ENCODE measurements at regions not wholly inside any gene's neighbourhood (a gene's known extent, or its start where the extent isn't known, plus 50 kb on each side); places are given as distances from the start of the nearest gene placed in this dataset.

DNA sequence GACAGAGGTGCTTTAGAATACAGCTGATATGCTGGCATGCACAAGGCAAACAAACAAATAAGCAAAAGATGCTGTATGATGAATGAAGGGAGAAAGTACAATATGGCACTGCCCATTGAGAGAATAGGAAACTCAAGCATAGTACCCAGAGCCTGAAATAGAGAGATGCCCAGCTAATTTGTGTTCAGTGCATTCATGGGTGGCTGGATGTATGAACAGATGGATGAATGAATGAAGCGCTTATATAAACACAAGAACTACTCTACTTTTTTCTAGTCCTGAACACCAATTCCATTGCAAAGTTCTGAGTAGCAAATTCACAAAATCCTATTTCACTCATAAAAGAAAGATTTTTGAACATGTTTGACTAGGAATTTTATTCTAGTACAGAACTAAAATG is 756.3 kb downstream of the SATB2 start:
- TF ChIP-seq POLR2AphosphoS5 (IDR thresholded peaks at IDR 0.05; ENCODE audit: insufficient read depth, low read depth, low read length) (no peak), CTCF (IDR thresholded peaks at IDR 0.05; ENCODE audit: extremely low read depth in 1 of 2, insufficient read depth in 1 of 2, low read depth in 1 of 2, low read length in 2 of 2) (no peak), POLR2A (IDR thresholded peaks at IDR 0.05; ENCODE audit: low read depth, low read length) (no peak), EZH2 (IDR thresholded peaks at IDR 0.05; ENCODE audit: borderline replicate concordance, low read depth, low read length, severe bottlenecking) (no peak)
